ENCODE measurements at regions not wholly inside any gene's neighbourhood (a gene's known extent, or its start where the extent isn't known, plus 50 kb on each side); places are given as distances from the start of the nearest gene placed in this dataset.

DNA sequence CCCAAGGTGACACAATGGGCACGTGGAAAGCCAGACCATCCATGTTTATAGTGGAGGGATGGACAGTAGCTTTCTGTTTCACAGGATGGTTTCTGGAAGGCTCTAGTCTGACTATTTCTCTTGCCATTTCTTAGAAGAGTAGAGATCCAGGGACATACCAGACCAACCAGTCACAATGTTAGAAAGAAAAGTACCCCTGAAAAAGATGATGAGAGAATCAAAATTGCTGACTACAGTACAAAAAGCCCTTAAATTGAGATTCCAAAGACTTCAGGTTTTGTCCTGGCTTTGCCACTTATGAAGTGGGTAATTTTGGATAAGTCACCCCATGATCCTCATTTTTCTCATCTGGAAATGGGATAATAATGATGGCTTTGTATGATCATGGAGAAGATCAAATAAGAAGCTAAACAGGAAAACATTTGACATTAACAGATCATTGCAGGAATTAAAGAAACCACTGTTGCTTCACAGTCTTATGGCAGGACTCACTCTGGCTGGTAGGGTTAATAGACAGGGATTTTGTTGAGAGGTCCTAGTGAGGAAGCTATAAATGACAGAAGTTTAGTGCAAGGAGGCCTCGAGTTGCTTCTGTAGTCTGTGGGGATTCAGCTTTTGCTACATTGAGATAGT is 386.0 kb downstream of the IRS1 start:
- DNase-seq (no peak), ATAC-seq (no peak)
- TF ChIP-seq, protein P1, sequence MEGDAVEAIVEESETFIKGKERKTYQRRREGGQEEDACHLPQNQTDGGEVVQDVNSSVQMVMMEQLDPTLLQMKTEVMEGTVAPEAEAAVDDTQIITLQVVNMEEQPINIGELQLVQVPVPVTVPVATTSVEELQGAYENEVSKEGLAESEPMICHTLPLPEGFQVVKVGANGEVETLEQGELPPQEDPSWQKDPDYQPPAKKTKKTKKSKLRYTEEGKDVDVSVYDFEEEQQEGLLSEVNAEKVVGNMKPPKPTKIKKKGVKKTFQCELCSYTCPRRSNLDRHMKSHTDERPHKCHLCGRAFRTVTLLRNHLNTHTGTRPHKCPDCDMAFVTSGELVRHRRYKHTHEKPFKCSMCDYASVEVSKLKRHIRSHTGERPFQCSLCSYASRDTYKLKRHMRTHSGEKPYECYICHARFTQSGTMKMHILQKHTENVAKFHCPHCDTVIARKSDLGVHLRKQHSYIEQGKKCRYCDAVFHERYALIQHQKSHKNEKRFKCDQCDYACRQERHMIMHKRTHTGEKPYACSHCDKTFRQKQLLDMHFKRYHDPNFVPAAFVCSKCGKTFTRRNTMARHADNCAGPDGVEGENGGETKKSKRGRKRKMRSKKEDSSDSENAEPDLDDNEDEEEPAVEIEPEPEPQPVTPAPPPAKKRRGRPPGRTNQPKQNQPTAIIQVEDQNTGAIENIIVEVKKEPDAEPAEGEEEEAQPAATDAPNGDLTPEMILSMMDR (IDR thresholded peaks at IDR 0.05), result no peak
- Histone ChIP-seq H3K27ac (no peak overlapping the region), H3K4me3 (no peak overlapping the region), H3K27me3 (ENCODE audit: low read depth) (no peaks in the 10 kb centered on the region), H3K4me1 (no peaks in the 10 kb centered on the region), H3K9me3 (no peaks in the 10 kb centered on the region), H3K36me3 (no peaks in the 10 kb centered on the region)
- intact Hi-C loops (cut with DNase I), result no loop called here

DNA sequence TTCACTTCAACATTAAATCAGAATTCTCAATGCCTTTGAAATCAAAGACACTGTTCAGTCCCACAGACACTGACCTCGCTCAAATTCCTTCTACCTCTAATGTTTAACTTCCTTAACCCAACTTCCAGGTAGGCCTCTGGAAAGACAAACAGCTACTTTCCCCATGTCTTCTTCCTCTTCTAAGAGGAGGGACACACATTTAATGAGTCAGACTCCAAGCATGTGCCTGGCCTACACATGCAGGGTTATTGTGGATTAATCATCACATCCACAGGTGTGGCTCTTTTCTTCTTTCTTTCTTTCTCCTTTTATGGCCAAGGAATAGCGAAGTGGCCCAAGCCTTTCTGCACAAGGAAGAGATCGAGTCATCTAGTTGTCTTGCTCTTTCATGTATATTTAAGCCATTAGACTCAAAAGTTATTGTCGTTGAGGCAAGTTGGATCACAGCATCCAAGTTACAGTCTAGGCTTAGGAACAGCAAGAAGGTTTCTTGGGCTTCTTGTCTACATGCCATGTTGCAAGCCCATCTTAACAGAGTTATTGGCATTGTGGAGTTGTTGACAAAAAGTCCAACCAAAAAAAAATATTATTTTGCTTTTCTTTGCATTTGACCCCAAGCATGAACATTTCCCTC is 387.8 kb downstream of the IRS1 start:
- H3K36me3 ChIP-seq, result no peaks in the 10 kb centered on the region
- ATAC-seq (no peak), DNase-seq (no peak)
- H3K4me1 ChIP-seq, result no peaks in the 10 kb centered on the region
- H3K27me3 ChIP-seq (ENCODE audit: low read depth), result no peaks in the 10 kb centered on the region
- H3K9me3 ChIP-seq, result no peaks in the 10 kb centered on the region
- intact Hi-C loops (cut with DNase I), result no loop called here
- TF ChIP-seq, protein P1 (IDR thresholded peaks at IDR 0.05), result no peak
- H3K4me3 ChIP-seq, result no peak overlapping the region
- H3K27ac ChIP-seq, result no peak overlapping the region

DNA sequence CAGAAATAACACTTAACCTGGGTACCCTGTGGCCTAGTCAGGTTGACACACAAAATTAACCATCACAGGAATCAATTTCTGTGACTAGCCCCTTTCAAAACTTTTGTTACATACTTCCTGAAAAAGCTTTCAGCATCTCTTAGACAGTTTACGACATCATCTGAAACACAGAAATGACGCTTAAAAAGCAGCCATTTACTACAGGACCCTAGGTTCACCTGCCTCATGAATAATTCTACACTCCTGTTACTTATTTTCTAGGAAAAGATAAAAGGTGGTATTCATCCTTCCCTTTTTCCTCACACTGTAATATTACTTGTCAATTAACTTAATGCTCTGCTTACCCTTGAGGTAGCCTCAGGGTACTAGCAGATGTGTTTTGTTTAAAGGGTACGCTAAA is 388.4 kb downstream of the IRS1 start:
- Histone ChIP-seq H3K27ac (no peak overlapping the region), H3K4me1 (no peaks in the 10 kb centered on the region), H3K4me3 (no peak overlapping the region), H3K9me3 (no peaks in the 10 kb centered on the region), H3K36me3 (no peaks in the 10 kb centered on the region), H3K27me3 (ENCODE audit: low read depth) (no peaks in the 10 kb centered on the region)
- TF ChIP-seq, protein P1 (IDR thresholded peaks at IDR 0.05), result no peak
- ATAC-seq, result no peak
- intact Hi-C loops (cut with DNase I), result no loop called here
- DNase-seq, result no peak

DNA sequence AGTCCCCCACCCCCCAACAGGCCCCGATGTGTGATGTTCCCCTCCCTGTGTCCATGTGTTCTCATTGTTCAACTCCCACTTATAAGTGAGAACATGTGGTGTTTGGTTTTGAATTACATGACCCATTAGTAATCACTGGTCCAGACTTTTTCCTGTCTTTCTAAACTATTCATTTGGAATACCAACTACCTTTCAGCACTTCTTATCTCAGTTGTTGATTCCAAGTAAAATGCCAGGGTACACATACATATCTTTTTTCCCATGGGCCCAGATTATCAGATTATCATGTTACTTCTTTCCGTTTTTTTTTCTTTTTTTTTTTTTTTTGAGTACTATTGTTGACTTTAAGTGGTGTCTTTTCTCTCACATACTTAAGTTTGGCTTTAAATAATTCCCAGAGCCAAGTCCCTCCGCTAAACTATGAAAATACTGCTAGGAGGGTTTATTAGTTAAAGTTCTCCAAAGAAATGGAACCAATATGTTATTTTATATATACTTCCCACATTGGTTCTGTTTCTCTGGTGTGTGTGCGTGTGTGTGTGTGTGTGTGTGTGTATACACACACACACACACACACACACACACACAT is 389.3 kb downstream of the IRS1 start:
- Histone ChIP-seq H3K4me1 (no peaks in the 10 kb centered on the region), H3K9me3 (no peaks in the 10 kb centered on the region), H3K27me3 (ENCODE audit: low read depth) (no peaks in the 10 kb centered on the region), H3K27ac (no peak overlapping the region), H3K4me3 (no peak overlapping the region), H3K36me3 (no peaks in the 10 kb centered on the region)
- intact Hi-C loops (cut with DNase I), result no loop called here
- ATAC-seq (no peak), DNase-seq (no peak)
- TF ChIP-seq, protein P1 (IDR thresholded peaks at IDR 0.05), result no peak

DNA sequence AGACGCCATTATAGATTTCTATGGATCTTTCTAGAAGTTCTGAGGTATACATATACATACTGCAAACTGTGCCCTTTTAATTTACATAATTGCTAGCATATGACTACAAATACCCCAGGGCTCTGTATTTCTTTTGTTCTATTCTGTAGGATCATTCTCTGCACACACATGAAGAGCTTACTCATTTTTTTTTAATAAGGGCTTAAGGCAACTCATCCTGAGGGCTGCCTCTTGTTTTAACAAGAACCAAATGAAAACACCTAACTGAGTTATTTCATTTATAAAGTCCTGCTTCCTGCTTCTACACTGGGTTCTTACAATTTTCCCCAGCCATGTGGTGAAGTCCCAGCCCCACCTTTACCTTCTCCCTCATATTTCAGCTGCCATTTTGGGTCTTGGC is 390.5 kb downstream of the IRS1 start:
- ATAC-seq, result no peak
- intact Hi-C loops (cut with DNase I), result no loop called here
- no peaks in the 10 kb centered on the region for H3K9me3 ChIP-seq
- H3K36me3 ChIP-seq, result no peaks in the 10 kb centered on the region
- no peak overlapping the region for H3K4me3 ChIP-seq
- no peak for DNase-seq
- H3K27me3 ChIP-seq (ENCODE audit: low read depth), result no peaks in the 10 kb centered on the region
- TF ChIP-seq, protein P1 (IDR thresholded peaks at IDR 0.05), result no peak
- no peak overlapping the region for H3K27ac ChIP-seq
- no peaks in the 10 kb centered on the region for H3K4me1 ChIP-seq
